BLaER1 treated with 17β-estradiol and CSF1 and Interleukin-3, amounts not matched to agents 10 nM and 100 nM (cell line): ENCODE measurements at regions not wholly inside any gene's neighbourhood (a gene's known extent, or its start where the extent isn't known, plus 50 kb on each side); places are given as distances from the start of the nearest gene placed in this dataset.

Experiments
- H3K27ac ChIP-seq, 11 experiments: shearing (Covaris generic); formaldehyde crosslinking; 2 replicates each; pipeline ENCODE4 v1.8.1; 2022
- H3K27me3 ChIP-seq, 11 experiments: shearing (Covaris generic); formaldehyde crosslinking; 2 replicates each; pipeline ENCODE4 v1.8.1; 2022
- H3K36me3 ChIP-seq, 11 experiments: shearing (Covaris generic); formaldehyde crosslinking; 2 replicates each; pipeline ENCODE4 v1.8.1; 2022
- H3K4me1 ChIP-seq, 10 experiments: shearing (Covaris generic); formaldehyde crosslinking; 2 replicates each; pipeline ENCODE4 v1.8.1; 2022
- H3K4me2 ChIP-seq, 11 experiments: shearing (Covaris generic); formaldehyde crosslinking; 2 replicates each; pipeline ENCODE4 v1.8.1; 2022
- H3K4me3 ChIP-seq, 10 experiments: shearing (Covaris generic); formaldehyde crosslinking; 2 replicates each; pipeline ENCODE4 v1.8.1; 2022
- H3K9ac ChIP-seq, 11 experiments: shearing (Covaris generic); formaldehyde crosslinking; 2 replicates each; pipeline ENCODE4 v1.8.1; 2022
- H3K9me3 ChIP-seq, 11 experiments: shearing (Covaris generic); formaldehyde crosslinking; replicated peaks in 1 of 11; 2 replicates each; pipeline ENCODE4 v1.8.1; 2022
- H4K20me1 ChIP-seq, 11 experiments: shearing (Covaris generic); formaldehyde crosslinking; 2 replicates each; pipeline ENCODE4 v1.8.1; 2022
- Cebpa-rat ChIP-seq, 11 experiments: shearing (Covaris generic); IDR thresholded peaks; 2 replicates each; pipeline ENCODE4 v1.8.1; 2022

GRCh38 chr1:29417971-29418370, 181.6 kb downstream of the PTPRU start:
- Histone ChIP-seq H3K36me3 (no peaks in the 10 kb centered on the region), H3K9me3 (peaks cover 0 to 20% (median 6%) of the 10 kb centered on the region in 11 experiments; a peak in 12 of 22 replicates), H3K27me3 (no peaks in the 10 kb centered on the region), H4K20me1 (no peaks in the 10 kb centered on the region), H3K9ac (no peak overlapping the region), H3K4me1 (peaks cover 0 to 11% (median 0%) of the 10 kb centered on the region in 10 experiments; a peak in 5 of 20 replicates), H3K4me3 (no peak overlapping the region), H3K27ac (no peak overlapping the region), H3K4me2 (no peak overlapping the region)
- TF ChIP-seq Cebpa-rat (IDR thresholded peaks at IDR 0.05) = no peak

DNA sequence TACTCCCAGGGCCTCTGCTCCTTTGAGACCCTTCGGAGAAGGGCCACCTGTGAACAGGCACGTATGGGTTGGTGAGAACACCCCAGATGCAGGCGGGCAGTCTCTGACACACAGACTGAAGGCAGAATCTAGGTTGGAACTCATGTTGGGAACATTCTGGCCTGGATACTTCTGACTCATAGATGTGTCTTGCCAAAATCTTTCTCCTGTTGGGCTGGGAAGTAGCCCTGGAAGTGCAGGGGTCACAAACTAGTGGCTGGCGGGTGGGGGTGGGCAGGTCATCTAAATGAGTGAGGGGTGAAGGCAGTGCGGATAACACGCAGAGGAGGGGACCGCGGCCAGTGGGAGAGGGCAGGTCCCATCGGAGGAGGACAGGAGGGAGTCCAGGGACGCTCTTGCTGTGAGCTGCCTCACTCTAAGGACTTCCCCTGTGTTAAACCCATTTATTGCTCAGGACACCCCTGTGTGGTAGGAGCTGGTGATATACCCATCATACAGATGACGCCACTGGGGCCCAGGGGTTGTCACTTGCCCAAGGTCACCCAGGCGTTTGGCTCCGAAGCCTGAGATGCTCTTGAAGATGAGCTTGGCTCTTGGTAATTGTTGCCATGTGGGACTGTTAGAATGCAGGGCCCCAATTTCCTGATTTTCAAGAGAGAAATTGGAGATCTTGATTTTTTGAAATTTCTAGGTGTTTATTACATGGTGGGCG, 181.0 kb downstream of the PTPRU start:
- no peak overlapping the region for H3K27ac ChIP-seq
- no peaks in the 10 kb centered on the region for H3K27me3 ChIP-seq
- H3K9me3 ChIP-seq = peaks cover 0 to 20% (median 6%) of the 10 kb centered on the region in 11 experiments; a peak in 12 of 22 replicates
- TF ChIP-seq Cebpa-rat (IDR thresholded peaks at IDR 0.05) = no peak
- H3K36me3 ChIP-seq = no peaks in the 10 kb centered on the region
- no peak overlapping the region for H3K4me3 ChIP-seq
- H3K4me1 ChIP-seq = peaks cover 0 to 11% (median 0%) of the 10 kb centered on the region in 10 experiments; a peak in 5 of 20 replicates
- H3K9ac ChIP-seq = no peak overlapping the region
- no peak overlapping the region for H3K4me2 ChIP-seq
- no peaks in the 10 kb centered on the region for H4K20me1 ChIP-seq

DNA sequence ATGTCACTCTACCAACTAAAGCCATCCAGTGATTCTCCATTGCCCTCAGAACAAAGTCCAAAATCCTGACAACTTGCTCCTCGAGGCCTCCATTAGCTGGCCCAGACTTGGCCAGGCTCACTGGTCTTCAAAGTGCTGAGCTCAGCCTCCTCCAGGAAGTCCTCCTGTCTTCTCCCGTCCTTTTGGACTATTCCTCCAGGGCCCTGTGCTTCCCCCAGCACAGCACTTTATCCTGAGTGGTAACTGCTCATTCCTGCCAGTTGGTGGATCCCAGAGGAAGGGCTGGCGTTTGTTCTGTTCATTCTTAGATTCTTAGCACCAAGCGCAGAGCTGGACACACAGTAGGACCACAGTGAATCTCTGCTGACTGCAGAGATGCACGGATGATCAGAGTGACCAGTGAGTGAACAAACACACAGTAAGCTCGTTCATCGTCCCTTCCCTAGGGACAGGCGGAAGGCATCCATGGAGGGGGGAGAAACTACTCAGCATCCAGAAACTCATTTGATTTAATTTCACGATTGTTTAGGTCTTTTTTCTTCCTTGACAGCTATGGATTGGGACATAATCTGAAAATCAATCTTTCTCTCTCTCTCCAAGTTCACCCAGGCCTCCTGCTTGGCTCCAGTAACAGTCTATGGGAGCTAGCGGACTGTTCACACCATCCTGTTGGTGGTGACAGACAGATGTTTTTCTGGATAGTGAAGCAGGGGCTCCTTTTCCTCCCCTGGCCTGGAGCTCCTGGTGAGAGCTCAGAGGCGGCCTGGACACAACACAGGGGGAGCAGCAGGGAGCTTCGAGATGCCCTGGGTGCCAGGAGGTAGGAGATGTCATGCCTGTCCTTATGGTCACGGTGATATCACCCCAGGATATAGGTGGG, 180.2 kb downstream of the PTPRU start:
- peaks cover 0 to 11% (median 0%) of the 10 kb centered on the region in 10 experiments; a peak in 5 of 20 replicates for H3K4me1 ChIP-seq
- no peak overlapping the region for H3K4me3 ChIP-seq
- no peak overlapping the region for H3K27ac ChIP-seq
- TF ChIP-seq Cebpa-rat (IDR thresholded peaks at IDR 0.05) = no peak
- H3K4me2 ChIP-seq = no peak overlapping the region
- no peaks in the 10 kb centered on the region for H4K20me1 ChIP-seq
- no peaks in the 10 kb centered on the region for H3K27me3 ChIP-seq
- no peaks in the 10 kb centered on the region for H3K36me3 ChIP-seq
- H3K9ac ChIP-seq = no peak overlapping the region
- peaks cover 0 to 19% (median 6%) of the 10 kb centered on the region in 11 experiments; a peak in 12 of 22 replicates for H3K9me3 ChIP-seq

DNA sequence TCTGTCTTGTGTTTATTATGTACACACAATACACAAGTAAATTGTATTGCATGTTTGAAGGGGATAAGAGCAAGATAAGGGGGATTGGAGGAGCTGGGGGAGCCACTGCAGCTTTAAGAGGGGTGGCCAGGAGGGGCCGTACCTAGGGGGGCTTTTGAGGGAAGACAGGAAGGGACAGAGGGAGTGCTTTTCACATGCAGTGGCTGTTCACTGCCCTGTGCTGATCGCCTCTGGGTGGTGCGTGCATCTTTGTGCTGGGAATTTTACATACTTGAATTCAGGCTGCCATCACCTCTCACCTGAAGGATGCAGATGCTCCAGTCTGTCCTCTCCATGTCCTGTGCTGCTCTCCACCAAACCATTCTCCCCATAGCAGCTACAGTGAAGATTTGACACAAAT, 179.5 kb downstream of the PTPRU start:
- Histone ChIP-seq H3K4me1 (peaks cover 0 to 11% (median 0%) of the 10 kb centered on the region in 10 experiments; a peak in 5 of 20 replicates), H3K9ac (no peak overlapping the region), H3K27ac (no peak overlapping the region), H3K4me3 (no peak overlapping the region), H3K27me3 (no peaks in the 10 kb centered on the region), H3K4me2 (no peak overlapping the region), H3K9me3 (peaks cover 0 to 12% (median 3%) of the 10 kb centered on the region in 11 experiments; a peak in 12 of 22 replicates), H4K20me1 (no peaks in the 10 kb centered on the region; a peak in 1 of 22 replicates), H3K36me3 (no peaks in the 10 kb centered on the region)
- no peak for TF ChIP-seq Cebpa-rat (IDR thresholded peaks at IDR 0.05)

DNA sequence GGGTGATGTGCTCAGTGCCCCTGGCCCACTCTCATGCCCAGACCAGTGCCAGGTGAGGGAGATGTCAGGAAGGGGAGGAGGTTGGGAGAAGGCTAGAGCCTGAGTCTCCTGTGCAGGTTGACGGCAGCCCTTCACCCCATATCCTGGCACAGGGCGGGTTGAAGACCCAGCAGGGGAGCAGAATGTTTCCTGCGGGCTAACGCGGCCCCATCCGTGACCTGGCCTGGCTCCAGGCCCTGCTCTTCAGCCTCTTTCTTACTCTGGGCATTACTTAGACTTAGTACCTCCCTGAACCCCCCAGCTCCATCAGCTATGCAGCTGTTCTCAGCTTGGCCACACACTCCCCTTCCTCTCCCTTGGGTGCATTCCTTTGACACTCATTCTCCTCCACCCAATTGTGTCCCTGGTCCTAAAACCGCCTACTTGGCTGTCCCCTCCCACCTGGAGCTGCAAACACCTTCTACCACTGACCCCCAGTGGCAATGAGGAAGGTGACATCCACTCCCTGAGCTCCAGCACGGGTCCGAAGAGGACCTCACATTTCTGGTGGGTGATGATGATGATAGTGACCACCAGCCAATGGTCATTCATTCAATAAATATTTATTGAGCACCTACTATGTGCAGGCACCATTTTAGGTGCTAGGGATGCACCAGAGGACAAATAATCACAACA, 179.0 kb downstream of the PTPRU start:
- Histone ChIP-seq H4K20me1 (no peaks in the 10 kb centered on the region; a peak in 1 of 22 replicates), H3K9me3 (peaks cover 0 to 6% (median 0%) of the 10 kb centered on the region in 11 experiments; a peak in 4 of 22 replicates), H3K36me3 (no peaks in the 10 kb centered on the region), H3K4me2 (peak overlapping the region in 5 of 11 experiments; percentile 4 to 20 (median 11); a peak in 3 of 22 replicates), H3K27me3 (no peaks in the 10 kb centered on the region), H3K4me3 (no peak overlapping the region), H3K4me1 (peaks cover 0 to 11% (median 0%) of the 10 kb centered on the region in 10 experiments; a peak in 5 of 20 replicates), H3K9ac (no peak overlapping the region), H3K27ac (no peak overlapping the region)
- no peak for TF ChIP-seq Cebpa-rat (IDR thresholded peaks at IDR 0.05)

DNA sequence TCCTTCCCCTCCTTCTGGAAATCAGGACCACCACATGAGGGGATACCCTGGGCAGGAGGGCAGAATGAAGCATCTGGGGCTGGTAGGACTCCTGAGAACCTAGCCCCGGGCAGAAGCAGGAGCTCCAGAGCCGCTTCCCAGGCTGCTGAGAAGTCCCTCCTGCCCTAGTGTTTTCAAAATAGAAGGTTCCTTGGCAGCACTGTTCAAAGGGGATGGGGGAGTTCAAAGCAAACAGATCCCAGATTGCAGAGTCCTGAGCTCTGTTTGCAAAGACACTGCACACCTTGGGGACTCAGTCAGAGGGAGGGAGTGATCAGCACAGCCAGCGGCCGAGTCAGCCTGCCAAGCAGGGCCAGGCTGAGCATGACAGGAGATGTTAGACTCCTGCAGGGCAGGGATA, 177.8 kb downstream of the PTPRU start:
- no peaks in the 10 kb centered on the region; a peak in 1 of 22 replicates for H4K20me1 ChIP-seq
- no peak overlapping the region for H3K27ac ChIP-seq
- no peak overlapping the region for H3K4me3 ChIP-seq
- H3K4me2 ChIP-seq = no peak overlapping the region
- H3K4me1 ChIP-seq = peaks cover 0 to 11% (median 0%) of the 10 kb centered on the region in 10 experiments; a peak in 5 of 20 replicates
- TF ChIP-seq Cebpa-rat (IDR thresholded peaks at IDR 0.05) = no peak
- no peaks in the 10 kb centered on the region for H3K9me3 ChIP-seq
- H3K27me3 ChIP-seq = no peaks in the 10 kb centered on the region
- no peaks in the 10 kb centered on the region for H3K36me3 ChIP-seq
- H3K9ac ChIP-seq = no peak overlapping the region

DNA sequence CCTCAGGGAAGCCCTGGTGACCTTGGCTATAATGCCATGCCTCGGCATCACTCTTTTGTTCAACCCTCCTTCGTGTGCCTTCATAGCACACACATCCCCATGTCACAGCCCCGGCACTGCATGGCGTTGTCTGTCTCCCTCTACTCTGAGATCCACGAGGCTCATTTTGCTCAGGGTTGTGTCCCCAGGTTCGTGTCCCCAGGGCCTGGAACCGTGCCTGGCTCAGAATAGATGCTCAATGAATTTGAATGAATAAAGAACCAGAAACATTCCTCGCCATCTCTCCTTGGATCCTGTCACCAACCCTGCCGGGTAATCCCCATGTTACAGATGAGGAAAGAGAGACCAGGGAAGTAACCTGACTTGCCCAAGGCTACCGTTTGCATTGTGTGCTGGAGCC, 177.3 kb downstream of the PTPRU start:
- Histone ChIP-seq H3K4me3 (no peak overlapping the region), H3K27ac (no peak overlapping the region), H4K20me1 (no peaks in the 10 kb centered on the region; a peak in 1 of 22 replicates), H3K36me3 (no peaks in the 10 kb centered on the region), H3K9ac (no peak overlapping the region), H3K27me3 (no peaks in the 10 kb centered on the region), H3K4me1 (peaks cover 0 to 11% (median 0%) of the 10 kb centered on the region in 10 experiments; a peak in 5 of 20 replicates), H3K4me2 (no peak overlapping the region), H3K9me3 (no peaks in the 10 kb centered on the region)
- TF ChIP-seq Cebpa-rat (IDR thresholded peaks at IDR 0.05) = no peak

DNA sequence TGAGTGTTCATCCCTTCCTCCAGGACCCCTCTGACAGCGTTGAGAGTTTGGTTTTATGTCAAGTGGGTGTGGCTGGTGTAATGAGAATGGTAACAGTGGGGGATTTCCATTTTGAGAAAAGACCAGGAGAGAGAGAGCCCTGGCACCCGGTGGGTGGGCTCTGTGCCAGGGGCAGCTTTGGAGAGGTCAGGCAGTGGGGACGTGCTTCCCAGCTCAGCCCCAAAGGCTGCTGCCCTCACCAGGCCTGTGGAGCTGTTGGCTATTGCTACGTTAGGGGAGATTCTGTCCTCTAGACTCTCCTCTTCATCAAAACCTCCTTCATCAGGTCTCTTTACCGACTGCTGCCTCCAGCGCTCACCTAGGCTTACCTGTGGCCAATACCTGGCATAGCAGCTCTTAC, 176.3 kb downstream of the PTPRU start:
- no peak for TF ChIP-seq Cebpa-rat (IDR thresholded peaks at IDR 0.05)
- H3K9ac ChIP-seq = no peak overlapping the region
- no peaks in the 10 kb centered on the region for H3K27me3 ChIP-seq
- no peaks in the 10 kb centered on the region for H3K9me3 ChIP-seq
- no peak overlapping the region for H3K4me3 ChIP-seq
- no peaks in the 10 kb centered on the region; a peak in 1 of 22 replicates for H4K20me1 ChIP-seq
- peaks cover 0 to 11% (median 0%) of the 10 kb centered on the region in 10 experiments; a peak in 5 of 20 replicates for H3K4me1 ChIP-seq
- H3K4me2 ChIP-seq = no peak overlapping the region
- no peaks in the 10 kb centered on the region for H3K36me3 ChIP-seq
- no peak overlapping the region for H3K27ac ChIP-seq
